Activated T-cell treated with anti-CD3 and anti-CD28 coated beads, Interleukin-2, amount 50 U/mL, for 48 hours (primary cell): ENCODE measurements at regions not wholly inside any gene's neighbourhood (a gene's known extent, or its start where the extent isn't known, plus 50 kb on each side); places are given as distances from the start of the nearest gene placed in this dataset.
"Not testable (repeated sequence)": the region's sequence is repeated elsewhere in the genome, so short reads cannot be mapped to it uniquely, and the experiment has no call there.

ENCODE experiments used
- DNase-seq, 2 experiments: peaks; one replicate each; pipeline ENCODE4 v3.0.0-alpha.2; 2020

DNA sequence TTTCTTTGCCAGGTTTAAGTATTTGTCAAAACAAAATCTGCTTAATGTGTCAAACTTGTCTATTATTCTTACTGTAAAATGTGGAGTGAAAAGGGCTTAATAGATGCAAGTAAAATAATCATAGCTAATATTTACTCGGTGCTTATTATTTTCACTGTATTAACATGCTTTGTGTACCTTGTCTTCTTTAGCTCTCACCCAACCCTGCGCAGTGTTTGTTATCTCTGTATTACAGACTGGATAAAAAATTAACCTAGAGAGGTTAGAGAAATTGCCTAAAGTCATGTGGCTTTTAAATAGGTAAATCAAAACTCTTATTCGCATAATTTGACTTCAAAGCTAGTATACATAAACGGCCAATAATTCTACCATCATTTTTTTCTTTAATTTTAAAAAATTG, 1864.8 kb downstream of the MAT2B start:
- DNase-seq, result no peak

- DNase-seq, result no peak
Observed at GRCh38 chr5:165370794-165371193, 1865.4 kb downstream of the MAT2B start.

- no peak for DNase-seq
Observed at GRCh38 chr5:165375201-165375600, 1869.8 kb downstream of the MAT2B start.

DNA sequence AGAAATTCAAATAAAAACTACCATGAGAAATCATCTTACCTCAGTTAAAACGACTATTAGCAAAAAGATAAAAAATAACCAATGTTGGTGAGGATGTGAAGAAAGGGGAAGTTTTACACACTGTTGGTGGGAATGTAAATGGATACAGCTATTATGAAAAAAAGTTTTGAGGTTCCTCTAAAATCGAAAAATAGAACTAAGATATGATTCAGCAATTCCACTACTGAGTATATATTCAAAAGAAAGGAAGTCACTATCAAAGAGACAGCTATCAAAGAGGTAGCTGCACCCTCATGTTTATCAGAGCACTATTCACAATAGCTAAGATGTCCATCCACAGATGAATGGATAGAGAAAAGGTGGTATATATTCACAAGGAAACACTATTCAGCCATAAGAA, 1888.4 kb downstream of the MAT2B start:
- no peak for DNase-seq

DNA sequence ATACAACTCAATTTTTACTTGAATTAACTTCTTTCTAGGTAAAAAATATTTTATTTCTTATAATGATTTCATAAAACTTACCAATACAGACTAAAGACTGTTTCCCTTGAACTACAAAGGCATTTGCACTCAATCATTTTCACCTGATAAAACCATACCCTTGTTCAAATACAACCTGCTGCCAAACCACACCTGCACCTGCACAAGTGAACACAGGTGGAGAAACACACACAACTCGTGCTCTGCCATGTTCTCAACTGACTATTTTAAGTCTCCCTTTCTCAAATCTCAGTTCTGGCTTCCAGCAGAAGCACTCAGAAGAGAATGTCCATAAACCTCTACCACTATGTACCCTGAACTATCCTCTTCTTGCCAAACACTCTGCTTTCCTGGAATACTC, 1892.1 kb downstream of the MAT2B start:
- no peak for DNase-seq

- no peak for DNase-seq
Observed at GRCh38 chr5:165400086-165400485, 1894.7 kb downstream of the MAT2B start.

- DNase-seq, result no peak
Observed at GRCh38 chr5:165404917-165405316, 1899.5 kb downstream of the MAT2B start.

DNA sequence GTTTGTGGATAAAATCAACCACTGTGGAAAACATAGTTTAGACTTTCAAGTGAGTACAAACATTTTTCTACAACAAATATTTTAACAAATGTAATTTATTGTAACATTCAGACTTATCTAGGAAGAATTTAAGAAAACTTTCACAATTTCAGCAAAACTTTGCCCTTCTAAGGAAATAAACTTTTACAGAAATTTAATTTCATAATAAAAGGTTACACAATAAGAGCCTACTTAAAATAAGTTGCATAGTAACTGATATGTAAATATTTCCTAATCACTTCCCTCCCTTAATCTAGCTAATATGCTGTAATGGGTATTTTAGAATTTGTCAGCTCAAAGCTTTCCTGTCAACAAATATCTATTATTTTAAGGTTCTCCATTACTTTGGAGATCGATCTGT, 1899.9 kb downstream of the MAT2B start:
- DNase-seq, result no peak

DNA sequence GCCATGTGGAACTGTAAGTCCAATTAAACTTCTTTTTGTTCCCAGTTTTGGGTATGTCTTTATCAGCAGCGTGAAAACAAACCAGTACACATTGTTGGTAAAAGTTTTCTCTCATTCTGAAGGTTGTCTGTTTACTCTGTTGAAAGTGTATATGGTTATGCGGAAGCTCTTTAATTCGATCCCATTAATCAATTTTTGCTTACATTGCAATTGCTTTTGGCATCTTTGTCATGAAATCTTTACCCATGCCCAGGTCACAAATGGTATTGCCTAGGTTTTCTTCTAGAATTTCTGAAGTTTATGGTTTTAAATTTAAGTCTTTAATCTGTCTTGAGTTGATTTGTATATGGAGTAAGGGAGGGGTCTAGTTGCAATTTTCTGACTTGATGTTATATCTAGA, 1901.9 kb downstream of the MAT2B start:
- no peak for DNase-seq

GRCh38 chr5:165410476-165410875, 1905.1 kb downstream of the MAT2B start:
- DNase-seq, result no peak

DNA sequence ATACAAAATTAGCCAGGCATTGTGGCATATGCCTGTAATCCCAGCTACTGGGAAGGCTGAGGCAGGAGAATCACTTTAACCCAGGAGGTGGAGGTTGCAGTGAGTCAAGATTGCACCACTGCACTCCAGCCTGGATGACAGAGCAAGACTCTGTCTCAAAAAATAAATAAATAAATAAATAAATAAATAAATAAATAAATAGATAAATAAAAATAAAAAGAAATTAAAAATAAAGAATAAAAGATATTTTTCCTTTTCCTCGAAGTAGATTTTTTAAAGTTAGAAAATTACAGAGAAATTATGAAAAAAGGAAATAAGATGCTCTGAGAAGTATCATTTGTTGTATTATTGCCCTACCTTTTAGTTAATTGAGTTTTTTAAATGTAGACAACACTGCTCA, 1906.1 kb downstream of the MAT2B start:
- not testable (repeated sequence) for DNase-seq

GRCh38 chr5:165420493-165420892, 1915.1 kb downstream of the MAT2B start:
- DNase-seq, result no peak

- no peak for DNase-seq
Observed at GRCh38 chr5:165423697-165424299, 1918.4 kb downstream of the MAT2B start.

GRCh38 chr5:165425594-165425993, 1920.2 kb downstream of the MAT2B start:
- DNase-seq, result no peak

DNA sequence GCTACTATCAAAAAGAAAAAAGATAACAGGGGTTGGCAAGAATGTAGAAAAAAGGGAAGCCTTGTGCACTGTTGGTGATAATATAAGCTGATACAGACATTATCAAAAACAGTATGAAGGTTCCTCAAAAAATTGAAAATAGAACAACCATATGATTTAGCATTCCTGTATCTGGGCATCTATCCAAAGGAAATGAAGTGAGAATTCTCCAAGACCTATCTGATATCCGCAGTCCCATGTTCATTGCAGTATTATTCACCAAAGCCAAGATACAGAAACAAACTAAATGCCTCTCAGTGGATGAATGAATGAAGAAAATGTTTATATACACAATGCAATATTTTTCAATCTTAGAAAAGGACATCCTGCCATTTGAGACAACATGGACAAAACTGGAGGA, 1943.3 kb downstream of the MAT2B start:
- DNase-seq, result no peak

DNA sequence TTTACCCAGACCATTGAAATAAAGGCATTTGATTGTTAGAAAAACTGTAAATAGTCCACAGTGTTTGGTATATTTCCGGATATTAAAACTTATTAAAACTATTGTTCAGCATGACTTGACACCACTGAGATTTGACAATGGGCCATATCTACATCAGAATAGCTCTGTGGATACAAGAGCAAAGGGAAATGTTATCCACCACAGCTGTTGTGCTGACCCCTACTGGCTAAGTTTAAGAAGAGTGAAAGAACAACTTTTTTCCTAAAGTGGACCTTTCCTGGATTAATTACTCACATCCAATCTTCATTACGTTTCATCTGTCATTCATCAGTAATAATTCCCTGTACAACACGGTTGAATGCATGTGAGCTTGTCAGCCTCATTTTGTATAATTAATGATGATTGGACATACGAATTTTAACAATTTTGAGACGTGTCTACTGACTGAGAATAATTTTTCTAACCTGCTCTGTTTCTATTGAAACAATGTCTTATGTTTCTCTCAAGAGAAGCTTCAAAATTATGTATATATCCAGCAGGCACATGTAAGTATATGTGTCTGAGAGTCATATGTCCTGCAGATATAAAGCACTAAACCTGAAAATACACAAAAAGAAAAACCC, 1952.6 kb downstream of the MAT2B start:
- no peak for DNase-seq

- DNase-seq, result no peak
Observed at GRCh38 chr5:165459232-165459631, 1953.8 kb downstream of the MAT2B start.

GRCh38 chr5:165460911-165461310, 1955.5 kb downstream of the MAT2B start:
- no peak for DNase-seq

DNA sequence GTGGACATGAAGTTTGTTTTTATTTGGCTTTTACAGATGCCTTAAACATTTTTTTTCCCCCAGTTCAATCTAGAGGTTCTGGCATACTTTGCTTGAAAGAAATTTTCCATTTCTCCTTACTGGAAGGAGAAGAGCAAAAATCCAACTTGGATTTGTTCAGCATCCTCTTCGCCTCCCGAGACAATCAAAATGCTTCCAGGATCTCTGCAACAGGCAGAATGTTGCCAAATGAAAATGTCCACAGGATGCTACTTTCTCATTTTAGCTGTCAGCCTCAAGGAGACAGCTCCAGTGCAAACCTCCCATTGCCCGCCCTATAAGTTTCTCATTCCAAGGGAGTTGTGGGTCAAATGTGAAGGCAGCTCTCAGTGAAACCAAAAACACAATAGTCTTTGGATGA, 1972.1 kb downstream of the MAT2B start:
- DNase-seq, result no peak

DNA sequence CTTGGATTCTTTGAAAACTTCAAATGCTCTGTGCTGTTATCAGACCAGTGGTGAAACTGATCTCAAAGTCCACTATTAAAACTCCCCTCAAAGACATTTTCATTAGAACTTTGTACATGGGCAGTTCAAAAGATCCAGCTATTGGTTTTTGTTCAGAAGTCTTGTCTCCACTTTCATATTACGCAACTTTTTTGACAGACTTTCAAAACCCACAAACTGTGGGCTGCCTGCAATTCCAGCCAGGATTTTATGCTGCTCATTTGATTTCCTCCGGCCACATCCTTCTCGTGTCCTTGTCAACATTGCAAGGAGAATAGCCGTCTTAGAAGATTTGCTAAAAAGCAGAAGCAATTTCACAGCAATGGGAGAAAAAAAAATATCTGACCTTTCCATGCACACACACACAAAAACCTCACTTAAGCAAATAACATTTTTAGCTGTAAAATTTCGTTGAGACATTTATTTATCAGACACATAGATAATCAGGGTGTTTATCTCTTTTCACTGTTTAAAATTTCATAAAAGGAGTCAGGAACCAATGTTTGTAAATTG, 1990.5 kb downstream of the MAT2B start:
- no peak for DNase-seq

DNA sequence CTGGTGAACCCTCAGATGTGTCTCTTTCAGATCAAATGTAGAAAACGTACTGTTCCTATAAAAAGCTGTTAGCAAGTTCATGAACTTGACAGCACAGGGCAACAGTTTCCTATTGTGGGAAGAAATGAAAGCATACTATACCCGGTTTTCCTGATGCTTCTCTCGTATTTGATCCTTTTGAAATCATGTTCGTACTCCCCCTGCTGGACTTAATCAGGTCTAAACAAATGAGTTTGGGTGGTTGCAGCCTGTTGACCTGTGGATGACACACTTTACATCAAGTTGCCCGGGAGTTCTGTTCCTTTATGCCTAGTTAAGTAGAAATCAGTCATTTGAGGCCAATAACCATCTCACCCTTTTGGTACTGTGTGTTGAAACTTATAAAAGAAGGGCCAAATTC, 1992.3 kb downstream of the MAT2B start:
- no peak for DNase-seq

GRCh38 chr5:165502893-165503691, 1997.7 kb downstream of the MAT2B start:
- DNase-seq, result no peak

DNA sequence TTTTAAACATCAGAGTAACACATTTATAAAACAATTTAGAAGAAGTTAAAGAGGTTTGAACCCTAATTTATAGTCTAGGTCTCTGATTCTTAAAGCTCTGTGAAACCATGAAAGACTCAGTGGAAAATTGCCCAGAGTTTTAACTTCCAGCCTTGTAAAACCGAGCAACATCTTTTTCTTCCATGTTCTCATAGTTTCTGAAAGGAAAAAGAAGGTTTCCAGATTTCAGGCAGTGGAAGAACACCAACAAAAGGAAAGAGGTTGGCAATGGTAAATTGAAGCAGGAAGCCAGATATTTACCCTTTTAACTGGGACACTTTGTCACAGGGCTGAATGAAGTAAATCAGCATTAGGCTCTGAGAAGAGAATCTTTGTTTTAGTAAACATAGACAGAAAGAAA, 1999.3 kb downstream of the MAT2B start:
- no peak for DNase-seq

- no peak for DNase-seq
Observed at GRCh38 chr5:165508286-165508685, 2002.9 kb downstream of the MAT2B start.
